ENCODE measurements at regions not wholly inside any gene's neighbourhood (a gene's known extent, or its start where the extent isn't known, plus 50 kb on each side); places are given as distances from the start of the nearest gene placed in this dataset.

GRCh38 chr5:44884036-44884435 is 75.3 kb downstream of the MRPS30 start:
- TF ChIP-seq CTCF (IDR thresholded peaks at IDR 0.05; ENCODE audit: insufficient read depth, low read length) = no peak
- no peak overlapping the region for H3K4me3 ChIP-seq (ENCODE audit: low read depth, low read length)
- DNase-seq (ENCODE audit: low read depth) = no peak

GRCh38 chr5:44885903-44886302 is 77.2 kb downstream of the MRPS30 start:
- no peak for TF ChIP-seq CTCF (IDR thresholded peaks at IDR 0.05; ENCODE audit: insufficient read depth, low read length)
- DNase-seq (ENCODE audit: low read depth) = no peak
- H3K4me3 ChIP-seq (ENCODE audit: low read depth, low read length) = no peak overlapping the region

GRCh38 chr5:44887722-44888121 is 79.0 kb downstream of the MRPS30 start:
- TF ChIP-seq CTCF (IDR thresholded peaks at IDR 0.05; ENCODE audit: insufficient read depth, low read length) = no peak
- no peak for DNase-seq (ENCODE audit: low read depth)
- H3K4me3 ChIP-seq (ENCODE audit: low read depth, low read length) = no peak overlapping the region

- TF ChIP-seq CTCF (IDR thresholded peaks at IDR 0.05; ENCODE audit: insufficient read depth, low read length) = no peak
- DNase-seq (ENCODE audit: low read depth) = no peak
- H3K4me3 ChIP-seq (ENCODE audit: low read depth, low read length) = no peak overlapping the region
Observed at GRCh38 chr5:44888435-44888834, 79.7 kb downstream of the MRPS30 start.

- DNase-seq (ENCODE audit: low read depth) = no peak
- TF ChIP-seq CTCF (IDR thresholded peaks at IDR 0.05; ENCODE audit: insufficient read depth, low read length) = no peak
- H3K4me3 ChIP-seq (ENCODE audit: low read depth, low read length) = no peak overlapping the region
Observed at GRCh38 chr5:44891116-44891515, 82.4 kb downstream of the MRPS30 start.

GRCh38 chr5:44900273-44900954 is 91.7 kb downstream of the MRPS30 start:
- TF ChIP-seq CTCF (IDR thresholded peaks at IDR 0.05; ENCODE audit: insufficient read depth, low read length) = no peak
- H3K4me3 ChIP-seq (ENCODE audit: low read depth, low read length) = no peak overlapping the region
- DNase-seq (ENCODE audit: low read depth) = no peak

- DNase-seq (ENCODE audit: low read depth) = no peak
- no peak overlapping the region for H3K4me3 ChIP-seq (ENCODE audit: low read depth, low read length)
- no peak for TF ChIP-seq CTCF (IDR thresholded peaks at IDR 0.05; ENCODE audit: insufficient read depth, low read length)
Observed at GRCh38 chr5:44907396-44907795, 98.6 kb downstream of the MRPS30 start.

All from fibroblast of the aortic adventitia (primary cell).